ENCODE measurements at regions not wholly inside any gene's neighbourhood (a gene's known extent, or its start where the extent isn't known, plus 50 kb on each side); places are given as distances from the start of the nearest gene placed in this dataset.
A peak's percentile ranks its signal among the peaks of the same experiment; 100 is the strongest.

DNA sequence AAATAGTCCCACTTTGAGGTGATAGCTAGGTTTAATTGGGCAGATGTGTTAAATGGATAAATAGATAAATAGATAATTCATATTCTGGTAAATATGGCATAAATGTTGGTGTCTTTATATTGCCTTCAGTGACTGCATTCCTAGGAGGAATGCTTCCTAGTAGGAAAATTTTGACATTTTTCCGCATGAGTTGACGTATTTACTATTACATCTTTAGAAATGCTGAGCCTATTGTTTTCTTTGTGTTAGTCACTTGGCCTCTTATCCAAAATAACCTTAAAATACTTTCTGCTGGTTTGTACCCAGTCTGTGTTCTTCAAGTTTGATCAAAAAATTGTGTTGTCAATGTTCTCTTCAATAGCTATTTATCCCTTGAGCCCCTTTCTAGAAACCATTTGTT, 495.6 kb upstream of the ZEB2 start:
- no peak for DNase-seq (ENCODE audit: low read depth)

- no peak for DNase-seq (ENCODE audit: low read depth)
Measured at GRCh38 chr2:145012806-145013205, 492.9 kb upstream of the ZEB2 start.

GRCh38 chr2:145012214-145012670, 492.3 kb upstream of the ZEB2 start:
- no peak for DNase-seq (ENCODE audit: low read depth)

- no peak for DNase-seq (ENCODE audit: low read depth)
Measured at GRCh38 chr2:145010635-145011034, 490.7 kb upstream of the ZEB2 start.

DNA sequence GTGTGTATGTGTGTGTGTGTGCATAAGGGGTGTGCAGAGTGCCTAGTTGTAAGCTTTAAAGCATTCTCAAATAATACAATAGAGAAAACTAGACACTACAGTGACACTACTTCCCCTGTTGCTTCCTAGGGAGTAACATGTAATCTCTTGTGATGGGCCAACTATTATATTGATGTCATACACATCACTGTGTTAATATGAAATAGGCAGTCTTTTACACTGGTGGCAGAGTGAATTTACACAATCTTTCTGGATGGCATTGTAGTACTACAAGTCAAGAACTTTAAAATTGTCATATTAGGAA, 488.0 kb upstream of the ZEB2 start:
- DNase-seq (ENCODE audit: low read depth), result no peak

DNA sequence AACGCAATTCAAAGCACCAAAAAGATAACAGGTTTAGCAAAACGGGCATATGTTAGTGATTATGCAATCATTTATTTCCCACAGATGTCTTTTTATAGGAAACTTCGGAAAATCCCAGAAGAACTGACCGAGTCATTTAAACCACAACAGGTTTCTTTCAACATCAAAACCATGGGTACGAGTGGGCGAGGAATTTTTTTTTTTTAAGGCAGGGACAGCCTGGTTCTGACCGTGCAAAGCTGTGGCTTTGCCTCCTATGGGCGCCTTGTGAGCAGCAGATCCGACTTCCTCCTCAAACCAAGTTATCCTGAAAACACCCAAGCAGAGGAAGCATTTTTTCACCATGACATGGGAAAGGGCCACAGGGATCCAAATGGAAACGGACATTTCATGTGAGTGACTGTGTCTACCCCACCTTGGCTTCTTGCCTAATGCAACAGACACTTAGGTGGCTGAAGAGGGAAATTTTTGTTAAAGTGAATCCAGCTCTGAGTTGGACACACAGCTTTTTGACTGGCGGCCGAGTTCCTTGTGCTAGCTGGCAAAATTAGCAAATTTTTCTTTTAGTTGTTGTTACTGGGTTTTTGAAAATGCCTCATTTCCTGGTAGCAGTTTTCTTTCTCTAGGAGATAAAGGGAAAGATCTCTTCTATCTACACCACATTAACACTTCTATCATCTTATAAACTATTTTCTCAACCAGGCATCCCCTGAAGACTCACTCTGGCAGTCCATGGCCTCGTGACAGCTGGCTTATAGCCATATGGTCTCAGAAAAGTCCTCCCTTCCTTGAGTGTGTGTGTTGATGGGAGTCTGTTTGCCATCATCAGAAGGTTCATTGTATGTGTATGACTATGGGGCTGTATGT, 487.4 kb upstream of the ZEB2 start:
- peak; percentile 95 for DNase-seq (ENCODE audit: low read depth)

DNA sequence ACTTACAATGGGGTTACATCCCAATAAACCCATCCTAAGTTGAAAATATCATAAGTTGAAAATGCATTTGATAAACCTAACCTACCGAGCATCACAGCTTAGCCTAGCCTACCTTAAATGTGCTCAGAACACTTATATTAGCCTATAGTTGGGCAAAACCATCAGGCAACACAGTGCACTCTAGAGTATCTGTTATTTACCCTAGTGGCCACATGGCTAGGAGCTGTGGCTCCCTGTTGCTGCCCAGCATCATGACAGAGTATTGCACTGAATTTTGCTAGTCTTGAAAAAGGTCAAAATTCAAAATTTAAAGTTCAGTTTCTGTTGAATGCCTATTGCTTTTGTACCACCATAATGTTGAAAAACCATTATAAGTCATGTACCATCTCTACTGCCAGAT, 482.7 kb upstream of the ZEB2 start:
- no peak for DNase-seq (ENCODE audit: low read depth)

DNA sequence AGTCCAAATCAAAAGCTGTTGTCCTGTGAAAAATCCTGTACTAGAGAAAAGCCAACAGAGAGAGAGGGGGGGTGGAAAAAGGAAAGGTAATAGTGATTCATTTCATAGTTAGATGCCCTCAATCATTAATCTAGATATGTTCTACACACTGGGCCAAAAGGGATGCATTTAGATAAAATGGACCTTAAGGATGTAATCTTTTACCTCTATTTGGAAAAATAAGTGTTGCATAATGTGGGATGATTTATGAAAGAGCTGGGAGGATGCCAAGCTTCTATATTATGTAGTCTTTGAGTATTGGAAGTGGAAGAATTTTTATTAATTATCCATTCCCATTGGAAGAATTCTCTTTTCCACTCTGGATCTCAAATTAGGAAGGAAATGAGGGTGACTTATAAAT, 480.5 kb upstream of the ZEB2 start:
- no peak for DNase-seq (ENCODE audit: low read depth)

GRCh38 chr2:144999936-145000335, 480.0 kb upstream of the ZEB2 start:
- DNase-seq (ENCODE audit: low read depth), result no peak

DNA sequence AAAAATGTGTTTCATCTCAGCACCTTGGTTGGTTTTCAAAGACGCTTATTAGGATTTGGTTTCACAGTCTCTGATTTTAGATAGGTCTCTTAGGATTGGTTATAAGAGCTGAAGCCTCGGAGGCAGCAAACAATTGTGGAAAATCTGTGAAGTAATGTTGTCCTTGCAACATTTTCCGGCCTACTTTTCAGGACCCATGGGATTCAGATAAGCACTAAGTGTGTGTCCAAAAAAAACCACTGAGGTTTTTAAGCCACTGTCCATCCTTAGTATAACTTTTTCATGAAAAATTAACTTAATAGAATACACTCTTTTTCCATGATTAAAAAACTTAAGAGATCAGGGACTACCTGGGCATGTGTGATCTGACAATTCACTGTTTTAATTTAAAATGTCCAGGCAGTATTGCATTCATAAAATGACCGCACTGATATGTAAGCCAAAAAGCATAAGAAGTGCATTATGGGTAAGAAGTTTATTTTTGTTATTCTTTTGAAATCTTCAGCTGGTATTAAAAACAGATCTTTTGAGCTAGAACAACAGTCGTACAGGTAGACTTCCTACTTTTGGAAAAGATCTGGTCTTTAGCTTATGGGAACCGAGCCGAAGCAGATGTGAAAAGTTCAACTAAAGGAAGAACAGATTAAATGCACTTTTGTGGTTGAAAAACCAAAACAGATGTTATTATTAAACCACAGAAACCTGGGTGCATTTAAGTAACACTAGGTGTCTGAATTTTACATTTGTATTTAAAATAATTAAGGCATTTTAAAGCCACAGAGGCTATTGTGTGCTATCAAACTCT, 479.4 kb upstream of the ZEB2 start:
- no peak for DNase-seq (ENCODE audit: low read depth)

GRCh38 chr2:144998435-144998834, 478.5 kb upstream of the ZEB2 start:
- DNase-seq (ENCODE audit: low read depth), result no peak

DNA sequence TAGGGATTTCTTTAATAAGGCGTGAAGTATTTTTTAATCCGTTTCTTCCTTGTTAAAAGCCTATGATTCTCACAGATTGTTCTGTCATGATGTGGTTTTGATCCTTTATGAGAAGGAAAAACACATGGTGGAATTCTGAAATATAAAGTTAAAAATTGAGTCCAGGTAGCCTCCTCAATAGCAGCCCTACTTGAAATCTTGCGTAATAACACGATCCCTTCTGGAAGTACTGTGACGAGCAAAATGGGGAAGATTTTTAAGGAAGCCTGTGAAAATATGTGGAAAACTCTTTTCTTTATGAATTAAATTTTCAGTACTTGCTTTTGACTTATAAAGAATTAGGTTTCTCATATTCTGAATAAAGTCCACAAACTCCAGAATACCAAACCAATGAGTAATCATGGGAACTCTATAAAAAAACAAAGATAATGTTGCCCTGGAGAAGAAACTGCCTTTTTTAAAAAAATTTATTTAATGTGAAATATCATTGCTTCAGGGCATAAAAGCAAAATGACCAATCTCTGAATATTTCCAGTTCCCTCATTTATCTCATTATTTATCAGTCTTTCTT, 476.4 kb upstream of the ZEB2 start:
- DNase-seq (ENCODE audit: low read depth), result peak; percentile 48

DNA sequence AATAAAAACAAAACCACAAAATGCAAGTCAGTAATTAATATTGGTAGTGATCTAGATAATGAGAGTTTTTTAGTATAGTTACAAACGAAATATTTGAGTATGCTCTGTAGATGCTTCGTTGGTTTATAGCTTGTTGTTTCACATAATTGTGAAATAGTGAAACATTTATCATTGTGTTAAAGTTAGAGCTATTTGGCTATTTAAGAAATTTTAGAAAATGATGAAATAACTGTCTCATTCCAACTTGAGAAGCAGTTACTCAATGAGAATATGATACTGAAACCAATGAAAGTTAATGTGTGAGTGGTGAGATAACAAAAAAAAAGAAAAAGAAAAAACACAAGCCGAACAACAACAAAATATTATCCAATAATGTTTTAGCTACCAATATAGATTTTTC, 475.6 kb upstream of the ZEB2 start:
- DNase-seq (ENCODE audit: low read depth), result peak; percentile 55

DNA sequence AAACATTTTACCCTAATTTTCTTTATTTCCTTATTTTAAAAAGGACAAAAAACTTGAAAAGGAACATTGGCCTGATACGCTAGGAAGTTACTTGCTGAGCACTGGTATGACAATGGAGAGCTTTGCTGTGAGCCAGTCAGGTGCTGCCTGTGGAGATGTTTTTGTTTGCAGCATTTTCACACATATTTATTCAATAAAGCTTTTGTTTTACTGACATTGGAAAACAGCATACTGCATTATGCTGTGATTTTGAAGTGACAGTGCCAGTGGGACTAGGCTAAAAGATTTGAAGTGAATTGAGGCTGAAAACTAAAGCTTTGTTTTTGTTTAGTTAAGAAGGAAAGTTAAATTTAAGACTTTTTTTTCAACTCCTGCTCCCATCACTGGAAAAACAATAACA, 470.7 kb upstream of the ZEB2 start:
- no peak for DNase-seq (ENCODE audit: low read depth)

DNA sequence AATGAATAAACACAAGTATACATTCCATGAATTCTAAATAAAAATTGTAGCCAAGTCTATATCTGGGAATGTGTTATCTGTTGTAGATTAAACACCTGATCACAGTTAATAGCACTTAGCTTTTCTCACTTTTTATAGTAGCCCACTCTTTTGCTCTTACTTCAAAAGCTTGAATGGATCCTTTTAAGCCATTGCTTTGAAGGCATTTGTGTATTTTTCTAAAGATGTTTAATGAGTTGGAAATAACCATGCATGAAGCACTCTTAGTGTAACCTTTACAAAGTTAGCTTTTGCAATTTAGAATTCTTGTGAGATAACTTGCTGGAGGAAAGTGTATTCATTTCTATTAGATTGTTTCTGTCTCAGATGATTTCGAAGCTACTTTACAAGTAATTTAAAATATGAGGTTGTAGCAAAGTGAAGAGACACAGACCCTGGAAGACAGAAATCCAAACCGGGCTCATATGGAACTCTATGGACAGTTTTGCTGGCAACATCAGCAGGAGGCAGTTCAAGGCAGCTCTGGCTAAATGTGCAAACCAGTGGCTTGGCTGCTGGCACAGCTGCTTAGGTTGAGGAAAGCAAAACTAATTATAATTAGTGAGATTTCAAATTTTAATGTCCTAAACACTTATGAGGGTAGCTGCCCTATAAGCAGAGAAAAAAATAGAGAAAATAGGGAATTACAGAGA, 469.8 kb upstream of the ZEB2 start:
- DNase-seq (ENCODE audit: low read depth), result no peak

DNA sequence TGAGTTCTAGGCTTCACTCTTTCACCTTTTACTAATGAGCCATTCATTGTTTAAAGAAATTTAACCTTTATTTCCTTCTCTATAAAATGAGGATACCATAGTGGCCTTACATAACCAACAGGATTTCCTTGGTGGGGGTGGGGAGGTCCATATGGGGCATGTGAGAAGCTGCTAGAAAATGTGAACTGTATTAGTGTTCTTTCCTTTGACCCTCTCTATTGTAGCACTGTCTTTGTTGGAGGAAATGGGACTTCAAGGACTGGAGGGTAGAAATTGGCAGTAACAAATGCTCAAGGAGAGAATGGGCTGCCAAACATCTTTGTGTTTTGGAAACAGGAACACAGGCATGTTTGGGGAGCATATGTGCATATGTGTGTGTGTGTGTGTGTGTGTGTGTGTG, 468.7 kb upstream of the ZEB2 start:
- no peak for DNase-seq (ENCODE audit: low read depth)

DNA sequence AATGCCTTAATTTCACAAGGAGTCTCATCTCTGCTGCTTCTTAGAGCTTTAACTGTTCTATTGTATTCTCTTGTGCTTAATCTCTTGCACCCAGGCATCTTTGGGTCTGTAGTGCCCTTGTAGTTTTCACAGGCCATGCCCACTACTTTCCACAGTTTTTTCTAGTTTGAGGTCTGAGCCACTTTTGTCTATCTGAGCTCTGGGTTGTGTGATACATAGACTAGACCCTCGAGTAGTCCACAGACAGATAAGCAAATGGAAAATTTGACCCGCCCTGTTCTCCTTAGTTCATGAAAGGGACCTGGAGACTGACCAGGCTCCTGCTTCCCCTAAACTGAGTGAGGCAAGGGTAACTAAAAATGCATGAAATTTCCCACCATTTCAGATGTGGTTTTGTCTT, 466.8 kb upstream of the ZEB2 start:
- DNase-seq (ENCODE audit: low read depth), result no peak

- DNase-seq (ENCODE audit: low read depth), result no peak
Measured at GRCh38 chr2:144984038-144984437, 464.1 kb upstream of the ZEB2 start.

DNA sequence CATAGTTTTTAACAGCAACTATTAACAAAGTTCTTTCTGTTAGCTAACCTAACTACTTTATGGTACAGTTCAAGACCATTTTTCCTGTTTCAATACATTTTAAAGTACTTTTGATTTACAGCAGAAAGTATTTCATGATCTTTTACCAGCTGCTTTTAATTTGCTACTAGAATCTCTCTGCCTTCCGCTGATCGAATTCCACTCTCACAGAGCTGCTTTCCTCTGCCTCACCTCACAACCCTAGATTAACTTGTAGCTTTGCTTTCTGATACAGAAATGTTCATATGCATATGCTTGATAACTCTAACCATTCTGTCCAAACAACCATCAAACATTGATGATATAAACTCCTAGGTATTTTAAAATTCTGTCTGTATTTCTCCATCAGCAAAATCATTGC, 463.2 kb upstream of the ZEB2 start:
- no peak for DNase-seq (ENCODE audit: low read depth)

GRCh38 chr2:144982481-144982880, 462.6 kb upstream of the ZEB2 start:
- DNase-seq (ENCODE audit: low read depth), result no peak

GRCh38 chr2:144975881-144976280, 456.0 kb upstream of the ZEB2 start:
- no peak for DNase-seq (ENCODE audit: low read depth)

GRCh38 chr2:144972676-144973075, 452.8 kb upstream of the ZEB2 start:
- no peak for DNase-seq (ENCODE audit: low read depth)
